ENCODE measurements at regions not wholly inside any gene's neighbourhood (a gene's known extent, or its start where the extent isn't known, plus 50 kb on each side); places are given as distances from the start of the nearest gene placed in this dataset.

- Histone ChIP-seq H3K27ac (ENCODE audit: low read depth, low read length, poor library complexity, severe bottlenecking) (no peak overlapping the region), H3K36me3 (ENCODE audit: insufficient read depth, low read length, poor library complexity, severe bottlenecking) (no peaks in the 10 kb centered on the region), H3K4me1 (ENCODE audit: insufficient read depth, low read length, poor library complexity, severe bottlenecking) (no peaks in the 10 kb centered on the region), H3K4me3 (ENCODE audit: low read depth, low read length, poor library complexity, severe bottlenecking) (no peak overlapping the region), H3K9me3 (ENCODE audit: low read depth, low read length, poor library complexity, severe bottlenecking) (no peaks in the 10 kb centered on the region), H3K27me3 (replicated peaks; ENCODE audit: insufficient read depth, low read depth, low read length, poor library complexity) (no peaks in the 10 kb centered on the region)
- no peak for TF ChIP-seq CTCF (conservative IDR thresholded peaks at IDR 0.05; ENCODE audit: low read depth, low read length)
- BruUV-seq (replicated peaks): no TSS peak
- ChIA-PET POLR2A (ENCODE audit: low non-redundant PET) (no interaction called here), CTCF (no interaction called here)
- DNase-seq (ENCODE audit: low spot score): no peak
- intact Hi-C loops (cut with micrococcal nuclease; ENCODE audit: unreplicated experiment): no loop called here
Observed at GRCh38 chr11:24153337-24153736, 343.5 kb upstream of the LUZP2 start.

- Histone ChIP-seq H3K9me3 (ENCODE audit: low read depth, low read length, poor library complexity, severe bottlenecking) (no peaks in the 10 kb centered on the region), H3K4me3 (ENCODE audit: low read depth, low read length, poor library complexity, severe bottlenecking) (no peak overlapping the region), H3K27ac (ENCODE audit: low read depth, low read length, poor library complexity, severe bottlenecking) (no peak overlapping the region), H3K27me3 (replicated peaks; ENCODE audit: insufficient read depth, low read depth, low read length, poor library complexity) (no peaks in the 10 kb centered on the region), H3K4me1 (ENCODE audit: insufficient read depth, low read length, poor library complexity, severe bottlenecking) (no peaks in the 10 kb centered on the region), H3K36me3 (ENCODE audit: insufficient read depth, low read length, poor library complexity, severe bottlenecking) (no peaks in the 10 kb centered on the region)
- intact Hi-C loops (cut with micrococcal nuclease; ENCODE audit: unreplicated experiment): no loop called here
- TF ChIP-seq CTCF (conservative IDR thresholded peaks at IDR 0.05; ENCODE audit: low read depth, low read length) (no peak), EZH2 (IDR thresholded peaks at IDR 0.05; ENCODE audit: borderline replicate concordance, low read depth, low read length, poor library complexity, severe bottlenecking) (no peak)
- no TSS peak for BruUV-seq (replicated peaks)
- DNase-seq (ENCODE audit: low spot score): no peak
- POLR2A ChIA-PET (ENCODE audit: low non-redundant PET): no interaction called here
- CTCF ChIA-PET: no interaction called here
Observed at GRCh38 chr11:24155792-24156191, 341.1 kb upstream of the LUZP2 start.

GRCh38 chr11:24157316-24157715, 339.5 kb upstream of the LUZP2 start:
- intact Hi-C loops (cut with micrococcal nuclease; ENCODE audit: unreplicated experiment): no loop called here
- no peak overlapping the region for H3K27ac ChIP-seq (ENCODE audit: low read depth, low read length, poor library complexity, severe bottlenecking)
- no peaks in the 10 kb centered on the region for H3K9me3 ChIP-seq (ENCODE audit: low read depth, low read length, poor library complexity, severe bottlenecking)

More at GRCh38 chr11:24157316-24157715, 339.5 kb upstream of the LUZP2 start:
- POLR2A ChIA-PET (ENCODE audit: low non-redundant PET): no interaction called here
- TF ChIP-seq CTCF (conservative IDR thresholded peaks at IDR 0.05; ENCODE audit: low read depth, low read length): no peak
- TF ChIP-seq EZH2 (IDR thresholded peaks at IDR 0.05; ENCODE audit: borderline replicate concordance, low read depth, low read length, poor library complexity, severe bottlenecking): no peak
- Histone ChIP-seq H3K4me3 (ENCODE audit: low read depth, low read length, poor library complexity, severe bottlenecking) (no peak overlapping the region), H3K36me3 (ENCODE audit: insufficient read depth, low read length, poor library complexity, severe bottlenecking) (no peaks in the 10 kb centered on the region), H3K27me3 (replicated peaks; ENCODE audit: insufficient read depth, low read depth, low read length, poor library complexity) (no peaks in the 10 kb centered on the region), H3K4me1 (ENCODE audit: insufficient read depth, low read length, poor library complexity, severe bottlenecking) (no peaks in the 10 kb centered on the region)
- CTCF ChIA-PET: no interaction called here
- no peak for DNase-seq (ENCODE audit: low spot score)
- no TSS peak for BruUV-seq (replicated peaks)
